GM10266 (cell line): ENCODE measurements at regions not wholly inside any gene's neighbourhood (a gene's known extent, or its start where the extent isn't known, plus 50 kb on each side); places are given as distances from the start of the nearest gene placed in this dataset.

Experiments
- DNase-seq: peaks from one replicate; pipeline ENCODE4 v3.0.0; 2012; ENCODE audit errors: extremely low spot score
- CTCF ChIP-seq: IDR thresholded peaks from 2 replicates; pipeline ENCODE4 v1.5.1; 2012; ENCODE audit warnings: mild to moderate bottlenecking, low read depth; ENCODE audit not compliant: control insufficient read depth, insufficient read depth; ENCODE audit errors: missing control alignments

- TF ChIP-seq CTCF, result no peak
- no peak for DNase-seq
Observed at GRCh38 chr10:6356280-6356793, 153.6 kb downstream of the PFKFB3 start.

- no peak for TF ChIP-seq CTCF
- DNase-seq, result no peak
Observed at GRCh38 chr10:6361869-6362268, 159.1 kb downstream of the PFKFB3 start.

GRCh38 chr10:6362879-6363278 is 160.1 kb downstream of the PFKFB3 start:
- DNase-seq, result no peak
- TF ChIP-seq CTCF, result no peak

GRCh38 chr10:6363511-6363910 is 160.8 kb downstream of the PFKFB3 start:
- no peak for TF ChIP-seq CTCF

GRCh38 chr10:6364283-6364682 is 161.6 kb downstream of the PFKFB3 start:
- no peak for DNase-seq
- TF ChIP-seq CTCF, result no peak

More at GRCh38 chr10:6363511-6363910, 160.8 kb downstream of the PFKFB3 start:
- no peak for DNase-seq

GRCh38 chr10:6364893-6365292 is 162.2 kb downstream of the PFKFB3 start:
- DNase-seq, result no peak
- TF ChIP-seq CTCF, result no peak

GRCh38 chr10:6365384-6365783 is 162.7 kb downstream of the PFKFB3 start:
- no peak for DNase-seq
- no peak for TF ChIP-seq CTCF
